ENCODE measurements at regions not wholly inside any gene's neighbourhood (a gene's known extent, or its start where the extent isn't known, plus 50 kb on each side); places are given as distances from the start of the nearest gene placed in this dataset.

DNA sequence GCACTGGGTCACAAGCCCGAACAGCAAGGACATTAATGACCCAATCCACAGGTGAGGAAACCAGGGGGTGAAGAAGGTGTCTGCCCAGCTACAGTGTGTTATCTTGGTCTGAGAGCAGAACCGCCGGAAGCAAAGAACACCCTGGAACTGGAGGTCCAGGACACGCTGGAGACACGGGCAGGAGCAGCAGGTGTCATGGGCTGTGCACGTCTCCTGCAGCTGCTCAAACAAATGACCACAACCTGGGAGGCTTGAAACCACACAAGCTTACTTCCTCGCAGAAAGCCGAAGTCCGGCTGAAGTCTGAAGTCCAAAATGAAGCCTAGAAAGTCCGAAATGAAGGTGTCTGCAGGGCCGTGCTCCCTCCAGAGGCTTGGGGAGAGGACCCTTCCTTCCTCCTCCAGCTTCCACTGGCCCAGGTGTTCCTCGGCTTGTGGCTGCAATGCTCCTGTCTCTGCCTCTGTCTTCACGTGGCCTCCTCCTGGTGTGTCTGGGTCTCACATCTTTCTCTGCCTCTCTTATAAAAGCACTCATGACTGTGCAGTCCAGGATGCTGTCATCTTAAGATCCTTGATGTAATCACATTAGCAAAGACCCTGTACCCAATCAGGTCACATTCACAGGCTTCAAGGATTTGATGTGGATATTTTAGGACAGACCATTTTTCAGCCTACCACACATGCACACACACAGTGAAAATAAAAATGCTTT is 351.2 kb downstream of the C16orf95 start:
- DNase-seq = no peak

DNA sequence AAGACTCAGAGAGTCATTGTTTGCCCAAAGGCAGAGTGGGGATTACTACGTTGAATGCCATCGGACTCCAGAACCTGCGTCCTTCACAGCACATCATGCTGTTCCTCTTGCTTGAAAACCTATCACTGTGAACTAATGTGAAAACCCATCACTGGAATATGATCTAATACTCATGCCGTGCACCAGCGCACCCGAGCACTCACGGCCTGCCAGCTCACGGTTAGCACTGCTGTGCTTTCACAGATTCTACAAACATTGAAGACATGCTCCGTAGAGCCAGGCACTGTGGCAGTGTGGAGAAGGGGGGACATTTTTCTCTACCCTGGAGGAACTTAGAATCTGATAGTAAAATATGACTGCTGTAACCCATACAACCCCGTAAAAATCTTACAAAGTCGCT is 350.4 kb downstream of the C16orf95 start:
- DNase-seq = no peak

DNA sequence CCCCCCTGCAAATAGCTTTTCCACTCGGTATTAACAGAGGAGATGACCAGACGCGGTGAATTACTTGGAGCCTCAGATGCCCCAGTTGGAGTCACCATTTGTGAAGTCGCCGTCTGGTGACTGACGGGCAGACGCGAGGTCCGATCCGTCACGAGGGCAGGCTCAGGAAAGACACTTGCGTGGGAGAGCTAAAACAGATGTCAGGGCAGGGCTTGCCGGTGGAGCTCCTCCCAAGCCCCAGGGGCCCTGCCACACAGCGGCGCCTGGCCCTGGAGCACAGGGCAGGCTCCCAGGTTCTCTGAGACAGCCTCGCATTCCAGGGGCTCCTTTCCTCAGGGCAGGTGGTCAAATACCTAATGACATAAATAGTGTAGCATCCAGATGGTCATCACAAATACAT is 348.3 kb downstream of the C16orf95 start:
- DNase-seq = no peak

DNA sequence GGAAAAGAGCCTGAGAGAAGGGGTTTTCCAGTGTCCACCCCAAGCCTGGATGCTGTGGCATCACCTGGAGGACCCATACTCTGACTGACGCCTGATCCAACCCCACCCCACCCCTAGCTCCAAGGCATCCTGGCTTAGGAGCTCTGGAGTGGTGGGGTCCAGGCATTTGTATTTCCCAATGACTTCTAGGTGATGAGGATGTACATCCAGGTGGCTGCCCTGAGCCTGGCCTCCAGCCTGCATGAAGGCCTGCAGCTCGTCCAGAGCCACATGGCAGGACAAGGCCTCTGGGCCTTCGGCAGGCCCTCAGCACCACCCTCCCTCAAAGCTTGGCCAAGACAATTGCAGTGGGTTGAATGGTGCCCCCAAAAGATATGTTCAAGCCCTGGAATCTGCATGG is 347.5 kb downstream of the C16orf95 start:
- DNase-seq = no peak

DNA sequence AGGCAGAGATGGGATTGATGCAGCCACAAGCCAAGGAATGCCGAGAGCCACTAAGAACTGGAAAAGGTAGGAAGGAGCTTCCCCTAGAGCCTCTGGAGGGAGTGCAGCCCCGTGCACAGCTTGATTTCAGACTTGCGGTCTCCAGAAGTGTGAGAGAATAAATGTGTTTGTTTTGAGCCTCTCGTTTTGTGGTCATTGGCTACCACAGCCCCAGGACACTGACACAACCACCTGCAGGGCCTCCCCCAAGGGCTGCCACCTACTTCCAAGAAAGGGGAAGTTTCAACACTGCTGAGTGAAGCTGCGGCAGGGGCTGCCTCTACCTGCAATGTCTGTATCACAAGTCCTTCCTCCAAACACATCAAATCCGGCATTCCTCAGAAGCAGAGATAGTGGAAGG is 346.9 kb downstream of the C16orf95 start:
- no peak for DNase-seq

DNA sequence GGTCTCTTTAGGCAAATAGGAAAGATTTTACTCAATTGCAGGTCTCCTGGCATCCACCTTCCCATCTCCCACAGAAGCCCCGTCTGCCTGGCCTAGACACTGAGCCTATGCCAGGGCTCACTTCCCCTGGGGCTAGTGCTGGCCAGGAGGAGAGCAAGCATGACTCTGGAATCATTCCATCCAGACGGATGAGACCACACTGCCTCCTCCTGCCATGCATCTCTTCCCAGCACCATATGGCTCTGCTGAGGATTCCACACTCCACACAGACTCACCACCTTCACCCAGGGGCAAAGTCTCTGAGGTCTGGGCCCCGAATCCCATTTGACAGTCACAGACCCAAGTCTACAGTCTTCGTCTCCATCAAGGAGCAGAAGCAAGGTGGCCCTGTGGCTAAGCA is 346.5 kb downstream of the C16orf95 start:
- DNase-seq = no peak

DNA sequence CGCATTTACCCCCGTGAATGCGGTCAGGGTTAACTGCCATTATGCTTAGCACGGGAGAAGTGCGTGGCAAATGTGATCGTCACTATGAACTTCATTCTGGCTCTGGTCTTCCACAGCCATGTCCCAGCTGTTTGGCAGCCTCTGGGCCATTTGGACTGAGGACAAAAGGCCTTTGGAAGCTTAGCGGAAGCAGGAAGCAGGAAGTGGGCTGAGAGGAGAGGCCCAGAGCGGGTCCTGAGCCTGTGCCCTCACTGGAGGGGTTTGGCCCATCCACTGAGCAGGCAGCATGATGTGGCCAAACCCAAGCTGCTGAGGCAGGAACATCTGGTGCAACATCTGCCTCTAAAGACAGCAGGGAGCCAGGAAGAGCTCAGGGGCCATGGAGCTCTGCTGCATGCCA is 345.9 kb downstream of the C16orf95 start:
- DNase-seq = no peak

GRCh38 chr16:86974120-86974519 is 343.1 kb downstream of the C16orf95 start:
- no peak for DNase-seq

DNA sequence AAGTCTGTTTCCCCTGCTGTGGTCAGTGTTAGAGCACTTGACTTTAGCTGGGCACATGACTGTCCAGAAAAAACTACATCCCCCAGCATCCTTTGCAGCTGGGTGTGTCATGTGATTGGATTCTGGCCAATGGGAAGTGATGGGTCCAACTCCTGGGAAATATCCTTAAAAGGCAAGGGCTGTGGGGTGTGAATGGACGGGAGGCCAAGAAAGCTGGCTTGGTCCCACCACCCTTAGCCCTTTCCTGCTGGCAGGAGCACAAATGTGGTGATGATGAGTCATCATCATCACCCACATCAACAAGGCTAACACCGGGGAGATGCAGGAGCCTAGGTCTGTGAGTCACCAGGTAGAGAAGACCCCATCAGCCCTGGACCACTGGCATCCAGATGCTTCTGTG is 341.7 kb downstream of the C16orf95 start:
- DNase-seq = no peak

- no peak for DNase-seq
Observed at GRCh38 chr16:86977076-86977676, 340.0 kb downstream of the C16orf95 start.

DNA sequence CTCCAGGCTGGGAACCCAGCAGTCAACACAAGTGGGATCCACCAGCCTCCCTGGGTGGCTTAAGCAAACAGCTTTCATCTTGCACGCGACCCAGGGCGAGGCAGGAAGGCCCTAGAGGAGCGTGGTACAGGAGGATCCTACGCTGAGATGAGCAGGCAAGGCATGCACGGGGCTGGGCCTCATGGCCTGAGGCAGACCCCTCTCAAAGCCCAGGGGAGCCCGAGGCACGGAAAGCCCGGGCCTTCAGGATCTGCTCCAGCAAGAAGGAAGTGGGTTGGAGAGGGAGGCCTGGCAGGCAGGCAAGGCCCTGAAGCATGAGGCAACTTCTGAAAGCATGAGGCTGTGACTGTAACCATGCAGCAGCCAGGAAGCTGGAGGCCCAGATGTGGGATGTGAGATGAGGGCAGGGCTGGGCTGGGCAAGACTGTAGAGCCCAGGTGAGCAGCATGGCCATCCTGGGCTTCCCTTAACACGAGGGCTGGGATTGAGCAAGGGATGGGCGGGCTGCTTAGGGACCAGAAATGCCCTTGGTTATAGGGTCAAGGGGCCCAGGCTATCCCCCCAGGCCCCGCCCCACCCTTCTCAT is 338.7 kb downstream of the C16orf95 start:
- DNase-seq = no peak

GRCh38 chr16:86979061-86979460 is 338.1 kb downstream of the C16orf95 start:
- no peak for DNase-seq

- DNase-seq = no peak
Observed at GRCh38 chr16:86979984-86980553, 337.1 kb downstream of the C16orf95 start.

- DNase-seq = no peak
Observed at GRCh38 chr16:86980644-86981043, 336.5 kb downstream of the C16orf95 start.

- DNase-seq = no peak
Observed at GRCh38 chr16:86982347-86982596, 334.9 kb downstream of the C16orf95 start.

- no peak for DNase-seq
Observed at GRCh38 chr16:86982912-86983311, 334.3 kb downstream of the C16orf95 start.

DNA sequence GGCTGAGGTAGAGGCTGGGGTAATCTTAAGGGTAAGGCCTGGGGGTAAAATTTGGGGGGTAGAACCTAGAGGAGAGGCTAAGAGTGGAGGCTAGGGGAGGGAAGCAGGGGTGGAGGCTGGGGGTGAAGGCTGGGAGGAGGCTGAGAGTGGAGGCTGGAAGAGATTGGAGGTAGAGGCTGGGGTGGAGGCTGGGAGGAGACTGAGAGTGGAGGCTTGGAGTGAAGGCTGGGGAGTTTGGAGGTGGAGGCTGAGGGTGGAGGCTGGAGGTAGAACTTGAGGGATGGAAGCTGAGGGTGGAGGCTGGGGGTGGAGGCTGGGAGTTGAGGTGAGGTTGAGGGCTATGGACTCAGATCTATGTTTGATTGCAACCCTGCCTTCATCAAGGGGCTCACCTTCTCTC is 333.6 kb downstream of the C16orf95 start:
- DNase-seq = no peak

- no peak for DNase-seq
Observed at GRCh38 chr16:86984343-86984742, 332.8 kb downstream of the C16orf95 start.

- DNase-seq = no peak
Observed at GRCh38 chr16:86984991-86985647, 332.1 kb downstream of the C16orf95 start.

DNA sequence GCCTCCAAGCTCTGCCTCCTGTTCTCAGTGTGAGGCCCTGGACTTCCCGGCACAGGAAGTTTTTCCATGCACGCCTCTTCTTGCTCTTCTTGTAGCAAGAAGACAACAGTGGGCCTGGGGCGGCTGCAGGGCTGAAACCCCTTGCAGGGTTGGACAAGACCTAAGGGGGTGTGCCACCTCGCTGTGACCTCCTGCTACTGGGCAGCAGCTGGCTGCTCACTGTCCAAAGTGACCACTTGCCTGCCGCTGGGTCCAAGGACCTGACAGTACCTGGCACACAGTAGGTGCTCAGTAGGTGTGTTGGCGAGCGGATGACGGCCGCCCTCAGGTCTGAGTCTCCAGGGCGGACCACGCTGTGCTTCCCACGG is 331.6 kb downstream of the C16orf95 start:
- DNase-seq = no peak

DNA sequence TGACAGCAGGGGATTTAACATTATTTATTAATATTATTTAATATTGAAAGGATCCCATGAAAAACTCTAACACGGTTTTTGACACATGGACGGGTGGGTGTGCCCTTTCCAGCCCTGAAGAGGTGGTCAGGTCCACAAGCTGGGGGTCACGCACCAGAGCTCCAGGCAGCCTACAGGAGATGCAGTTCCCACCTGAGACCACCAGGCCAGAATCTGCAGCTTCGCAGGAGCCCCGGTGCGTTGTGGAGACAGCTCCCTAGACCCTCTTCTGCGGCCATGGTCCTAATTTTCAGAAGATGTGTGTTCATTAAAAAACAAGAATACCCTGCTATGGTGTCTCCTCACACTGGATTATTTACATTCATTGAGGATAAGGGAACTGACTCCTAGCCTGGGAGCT is 331.1 kb downstream of the C16orf95 start:
- no peak for DNase-seq

GRCh38 chr16:86986809-86987487 is 330.2 kb downstream of the C16orf95 start:
- DNase-seq = no peak
